Jurkat, Clone E6-1 (cell line): ENCODE measurements at regions not wholly inside any gene's neighbourhood (a gene's known extent, or its start where the extent isn't known, plus 50 kb on each side); places are given as distances from the start of the nearest gene placed in this dataset.

Source experiments
- DNase-seq: peaks from one replicate; pipeline ENCODE4 v3.0.0-alpha.2; 2011; ENCODE audit warnings: low read depth, low spot score
- H3K4me3 ChIP-seq: 2 replicates; pipeline ENCODE4 v1.5.1; 2011; ENCODE audit warnings: mild to moderate bottlenecking, low read length, control low read depth, moderate library complexity

DNA sequence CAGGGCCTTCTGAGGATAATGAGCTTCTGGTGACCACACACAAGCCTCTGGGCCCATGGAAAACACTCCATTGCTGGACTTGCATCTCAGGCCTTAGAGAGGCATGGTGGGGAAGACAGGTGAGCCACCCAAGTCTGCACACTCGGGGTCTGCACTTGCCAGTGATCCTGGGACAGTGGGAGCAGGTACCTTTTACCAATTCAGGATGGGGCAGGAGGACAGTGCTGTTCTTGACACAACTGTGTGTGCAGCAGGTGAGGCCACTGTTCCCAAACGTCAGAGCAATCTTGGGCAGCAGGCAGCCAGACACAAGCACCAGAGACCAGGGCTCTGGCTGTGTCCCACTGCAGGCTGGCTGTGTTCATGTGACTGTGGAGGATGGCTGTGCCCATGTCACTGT, 221.3 kb downstream of the ERMARD start:
- DNase-seq: no peak
- no peak overlapping the region for H3K4me3 ChIP-seq

- no peak overlapping the region for H3K4me3 ChIP-seq
- no peak for DNase-seq
Observed at GRCh38 chr6:169972101-169972651, 220.8 kb downstream of the ERMARD start.

GRCh38 chr6:169971081-169971861, 219.8 kb downstream of the ERMARD start:
- no peak overlapping the region for H3K4me3 ChIP-seq
- no peak for DNase-seq

- no peak for DNase-seq
Observed at GRCh38 chr6:169970306-169970988, 219.0 kb downstream of the ERMARD start.

GRCh38 chr6:169969372-169970099, 218.1 kb downstream of the ERMARD start:
- H3K4me3 ChIP-seq: no peak overlapping the region
- DNase-seq: no peak

More at GRCh38 chr6:169970306-169970988, 219.0 kb downstream of the ERMARD start:
- H3K4me3 ChIP-seq: no peak overlapping the region

DNA sequence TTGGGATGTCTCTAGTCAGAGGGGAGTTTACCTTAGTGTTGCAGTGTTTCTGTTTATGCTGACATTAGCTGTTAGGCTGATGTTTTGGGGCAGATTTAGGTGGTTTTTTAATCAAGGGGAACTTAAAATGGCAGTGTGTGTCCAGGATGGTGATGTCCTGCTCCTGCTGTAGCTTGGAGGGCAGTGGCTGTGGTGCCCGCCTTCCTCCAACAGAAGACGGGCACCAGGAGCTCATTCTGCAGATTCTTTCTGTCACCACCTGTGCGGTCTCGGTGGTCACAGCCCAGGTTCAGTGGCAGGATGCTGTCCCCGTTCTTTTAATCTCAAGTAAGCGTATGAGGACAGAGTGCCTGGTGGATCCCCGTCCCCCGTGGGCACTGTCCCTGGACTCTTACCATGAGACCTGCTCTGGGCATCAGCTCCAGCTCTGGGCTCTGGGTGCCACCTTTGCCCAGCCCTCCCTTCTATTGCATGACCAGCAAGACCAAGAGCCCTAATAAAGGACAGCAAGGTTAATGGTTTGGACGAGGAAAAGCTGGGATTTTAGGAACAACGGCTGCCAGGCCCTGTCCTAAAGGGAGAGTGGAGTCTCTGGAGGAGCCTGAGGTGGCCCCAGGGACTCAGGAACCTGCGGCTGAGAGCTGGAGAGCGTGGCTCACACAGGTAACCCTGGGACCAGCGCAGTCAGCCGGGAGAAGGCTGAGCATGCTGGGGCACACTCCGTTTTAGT, 217.3 kb downstream of the ERMARD start:
- DNase-seq: no peak
- H3K4me3 ChIP-seq: no peak overlapping the region

- no peak overlapping the region for H3K4me3 ChIP-seq
Observed at GRCh38 chr6:169967687-169968086, 216.3 kb downstream of the ERMARD start.

GRCh38 chr6:169966312-169967181, 215.1 kb downstream of the ERMARD start:
- no peak for DNase-seq
- no peak overlapping the region for H3K4me3 ChIP-seq

More at GRCh38 chr6:169967687-169968086, 216.3 kb downstream of the ERMARD start:
- no peak for DNase-seq

- H3K4me3 ChIP-seq: no peak overlapping the region
- no peak for DNase-seq
Observed at GRCh38 chr6:169965657-169966311, 214.4 kb downstream of the ERMARD start.

GRCh38 chr6:169965239-169965638, 213.8 kb downstream of the ERMARD start:
- H3K4me3 ChIP-seq: no peak overlapping the region
- no peak for DNase-seq

GRCh38 chr6:169964486-169965180, 213.2 kb downstream of the ERMARD start:
- DNase-seq: no peak
- no peak overlapping the region for H3K4me3 ChIP-seq

- H3K4me3 ChIP-seq: no peak overlapping the region
- DNase-seq: no peak
Observed at GRCh38 chr6:169963581-169964297, 212.3 kb downstream of the ERMARD start.

DNA sequence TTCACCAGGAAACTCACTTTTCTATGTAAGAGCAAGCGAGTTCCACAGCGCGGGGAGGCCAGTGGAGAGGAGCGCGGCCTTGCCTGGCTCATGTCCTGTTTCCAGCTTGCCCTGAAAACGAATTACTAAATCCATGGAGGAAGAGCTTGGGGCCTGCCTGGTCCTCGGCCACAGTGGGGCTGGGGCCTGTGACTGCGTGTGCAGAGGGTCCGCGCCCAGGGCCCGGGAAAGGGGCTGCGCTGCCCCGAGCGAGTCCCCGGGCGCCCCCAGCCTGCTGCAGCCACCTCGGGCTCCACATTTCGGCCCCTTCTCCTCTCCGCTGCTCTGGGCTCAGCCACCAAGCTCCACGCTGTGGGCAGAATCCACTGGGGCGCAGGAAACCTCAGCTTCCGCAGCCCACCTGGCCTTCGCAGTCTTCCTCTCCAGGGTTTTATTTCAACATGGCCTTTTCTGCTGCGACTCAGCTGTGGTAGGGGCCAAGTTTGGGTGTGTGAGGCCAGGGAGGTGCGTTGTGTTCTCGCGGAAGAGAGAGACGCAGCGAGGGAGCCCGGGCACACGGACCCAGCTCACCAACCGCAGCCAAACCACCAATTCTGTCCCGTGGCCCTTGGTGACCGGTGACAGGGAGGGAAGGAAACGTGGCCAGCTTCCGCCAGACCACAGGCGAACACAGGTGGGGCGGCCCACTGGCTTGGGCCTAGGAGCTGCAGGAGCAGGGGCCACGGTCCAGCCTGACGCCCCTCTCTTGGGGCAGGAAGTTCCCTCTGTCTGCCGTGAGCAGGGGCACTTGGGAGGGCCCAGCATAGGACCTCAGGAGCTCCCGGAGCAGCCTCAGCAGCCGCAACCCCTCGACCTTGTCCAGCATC, 211.4 kb downstream of the ERMARD start:
- no peak for DNase-seq
- no peak overlapping the region for H3K4me3 ChIP-seq

GRCh38 chr6:169961772-169962561, 210.5 kb downstream of the ERMARD start:
- no peak overlapping the region for H3K4me3 ChIP-seq

More at GRCh38 chr6:169961772-169962561, 210.5 kb downstream of the ERMARD start:
- DNase-seq: no peak
